Endothelial cell of umbilical vein (primary cell): ENCODE measurements at regions not wholly inside any gene's neighbourhood (a gene's known extent, or its start where the extent isn't known, plus 50 kb on each side); places are given as distances from the start of the nearest gene placed in this dataset.

ENCODE experiments used
- BruUV-seq: library from RNA; stranded (reverse); fragments of 400-500 nt; replicated peaks from 2 replicates; lab custom pipeline; 2021; lab: Mats Ljungman, UMichigan
- CTCF ChIA-PET: fragments of 300-600, 350-600 bp; sonication (Branson Sonifier 250); formaldehyde crosslinking; loops from one replicate; lab custom pipeline; 2021; ENCODE audit warnings: antibody characterized with exemption, inconsistent platforms; lab: Charles Lee
- POLR2A ChIA-PET: fragments of 300-600, 350-600 bp; sonication (Branson Sonifier 250); formaldehyde crosslinking; loops from one replicate; lab custom pipeline; 2021; ENCODE audit warnings: antibody characterized with exemption, inconsistent platforms; lab: Charles Lee
- DNase-seq: peaks from one replicate; pipeline ENCODE4 v3.0.0-alpha.2; 2011; ENCODE audit warnings: low read depth, low spot score
- FAIRE-seq: peaks from 2 replicates; lab custom pipeline; 2011; peaks lifted over from hg19 to GRCh38; lab: Jason Lieb, UNC
- H2AFZ ChIP-seq: 2 replicates; pipeline ENCODE4 v1.6.0; 2012; ENCODE audit warnings: low read depth, low read length, control low read depth, inconsistent platforms
- H3K27ac ChIP-seq: 2 replicates; pipeline ENCODE4 v1.5.1; 2011; ENCODE audit warnings: low read depth, mild to moderate bottlenecking, control low read depth, low read length, moderate library complexity; ENCODE audit not compliant: insufficient read depth
- H3K27me3 ChIP-seq, 2 experiments: 2 replicates each; pipeline versions ENCODE4 v1.6.0 to v1.6.1; 2011; ENCODE audit warnings: low read length in 2 of 2, mixed read lengths in 1 of 2; ENCODE audit not compliant: control insufficient read depth in 2 of 2, insufficient read depth in 2 of 2
- H3K36me3 ChIP-seq, 2 experiments: 2 replicates in 1 of 2; 3 replicates in 1 of 2; pipeline ENCODE4 v1.5.1; 2011; ENCODE audit warnings: low read length in 2 of 2, mild to moderate bottlenecking in 1 of 2, moderate library complexity in 1 of 2; ENCODE audit not compliant: control insufficient read depth in 2 of 2, insufficient read depth in 2 of 2; ENCODE audit errors: extremely low read depth in 1 of 2
- H3K4me1 ChIP-seq: 3 replicates; pipeline ENCODE4 v1.5.1; 2011; ENCODE audit warnings: mild to moderate bottlenecking, low read length; ENCODE audit not compliant: control insufficient read depth, insufficient read depth; ENCODE audit errors: extremely low read depth
- H3K4me2 ChIP-seq: 2 replicates; pipeline ENCODE4 v1.6.1; 2011; ENCODE audit warnings: low read length, control low read depth, mixed read lengths; ENCODE audit not compliant: insufficient read depth
- H3K4me3 ChIP-seq, 3 experiments: fragments of 200-600 bp in 1 of 3; sonication (generic), shearing (Covaris generic) in 1 of 3; replicated peaks in 1 of 3; 2 replicates each; pipeline ENCODE4 v1.5.1; 2011 to 2016; ENCODE audit warnings: control low read depth in 3 of 3, low read length in 3 of 3, mild to moderate bottlenecking in 2 of 3, inconsistent platforms in 1 of 3, low read depth in 1 of 3, moderate library complexity in 1 of 3; ENCODE audit not compliant: insufficient read depth in 1 of 3
- H3K79me2 ChIP-seq: 2 replicates; pipeline ENCODE4 v1.6.0; 2012; ENCODE audit warnings: low read length, inconsistent platforms; ENCODE audit not compliant: control insufficient read depth, insufficient read depth
- H3K9ac ChIP-seq: replicated peaks from 2 replicates; pipeline ENCODE3; 2011; ENCODE audit warnings: low read length, control low read depth; ENCODE audit not compliant: insufficient read depth; ENCODE audit errors: extremely low read depth
- H3K9me1 ChIP-seq: replicated peaks from 3 replicates; pipeline ENCODE4 v1.6.0; 2011; ENCODE audit warnings: mild to moderate bottlenecking, low read length; ENCODE audit not compliant: control insufficient read depth, insufficient read depth; ENCODE audit errors: extremely low read depth
- H3K9me3 ChIP-seq: replicated peaks from 2 replicates; pipeline ENCODE4 v1.5.1; 2012; ENCODE audit warnings: low read length, inconsistent platforms; ENCODE audit not compliant: control insufficient read depth, insufficient read depth
- H4K20me1 ChIP-seq: replicated peaks from 2 replicates; pipeline ENCODE3; 2011; ENCODE audit warnings: mild to moderate bottlenecking, low read length; ENCODE audit not compliant: control insufficient read depth, insufficient read depth; ENCODE audit errors: extremely low read depth
- CTCF ChIP-seq, 2 donors: IDR thresholded peaks; 1 replicate in 1 of 2; 2 replicates in 1 of 2; pipeline ENCODE4 v1.5.1; 2011; ENCODE audit warnings: low read length in 2 of 2, mild to moderate bottlenecking in 2 of 2, moderate library complexity in 2 of 2, control low read depth in 1 of 2, inconsistent platforms in 1 of 2, low read depth in 1 of 2; ENCODE audit not compliant: insufficient read depth in 1 of 2; ENCODE audit errors: extremely low read depth in 1 of 2
- EZH2 ChIP-seq: IDR thresholded peaks from 2 replicates; pipeline ENCODE4 v1.6.1; 2012; ENCODE audit warnings: borderline replicate concordance, low read depth, mild to moderate bottlenecking, moderate library complexity, low read length, inconsistent platforms; ENCODE audit not compliant: severe bottlenecking
- FOS ChIP-seq: IDR thresholded peaks from 2 replicates; pipeline ENCODE4 v1.6.1; 2011; ENCODE audit warnings: mild to moderate bottlenecking, low read length, moderate library complexity, borderline replicate concordance; ENCODE audit not compliant: insufficient read depth
- GATA2 ChIP-seq: IDR thresholded peaks from 2 replicates; pipeline ENCODE4 v1.7.0; 2011; ENCODE audit warnings: low read depth, mild to moderate bottlenecking, moderate library complexity, mixed read lengths, low read length; ENCODE audit not compliant: insufficient read length, insufficient read depth
- JUN ChIP-seq: IDR thresholded peaks from 2 replicates; pipeline ENCODE4 v1.6.1; 2011; ENCODE audit warnings: borderline replicate concordance, low read depth; ENCODE audit not compliant: insufficient read length, insufficient read depth
- MAX ChIP-seq: IDR thresholded peaks from 2 replicates; pipeline ENCODE4 v1.6.1; 2011; ENCODE audit not compliant: insufficient read depth, insufficient read length
- MYC ChIP-seq: IDR thresholded peaks from one replicate; pipeline ENCODE4 v1.6.1; 2011; ENCODE audit warnings: mild to moderate bottlenecking, low read depth, low read length
- POLR2A ChIP-seq: IDR thresholded peaks from 2 replicates; pipeline ENCODE4 v1.6.1; 2012; ENCODE audit warnings: low read depth, mild to moderate bottlenecking, control low read depth, low read length
- POLR2AphosphoS5 ChIP-seq: IDR thresholded peaks from 2 replicates; pipeline ENCODE4 v1.6.1; 2012; ENCODE audit warnings: low read depth, mild to moderate bottlenecking, control low read depth, low read length, moderate library complexity; ENCODE audit not compliant: insufficient read depth
- dilution Hi-C: fragments of 300-500 bp; cut with MboI; formaldehyde crosslinking; loops from one replicate; pipeline ENCODE4 v1.15.0; 2019; ENCODE audit warnings: low sequenced_read_pairs; ENCODE audit not compliant: extremely low pct_ligation_motif_present
- intact Hi-C: fragments of 100-400 bp; cut with micrococcal nuclease; formaldehyde crosslinking; loops from one replicate; pipeline ENCODE4 v1.10.0; 2022

DNA sequence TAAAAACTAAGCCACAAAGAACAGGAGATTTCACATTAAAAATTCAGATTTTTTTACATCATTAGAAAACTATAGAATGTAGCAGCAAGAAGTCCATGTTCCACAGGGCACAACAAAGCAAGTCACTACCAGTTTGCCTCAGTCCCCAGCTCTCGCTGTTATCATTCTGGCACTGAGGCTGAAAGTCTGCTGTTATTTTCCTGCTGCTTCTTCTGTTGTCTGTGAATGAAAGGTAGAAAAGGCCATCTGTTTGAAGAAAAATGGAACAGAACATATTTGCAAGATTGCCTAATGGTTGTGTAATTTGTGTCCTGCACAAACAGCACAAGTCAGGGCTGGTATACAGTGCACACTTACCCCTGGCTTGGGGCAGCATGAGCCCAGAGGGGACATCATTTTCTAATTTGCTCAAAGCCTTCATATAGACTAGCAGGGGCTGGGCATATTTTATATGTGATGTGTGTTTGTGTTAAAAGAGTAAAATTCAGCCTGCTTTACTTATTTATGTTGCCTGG lies 105.6 kb upstream of the COG2 start:
- BruUV-seq, result no TSS peak
- FAIRE-seq (no peak), DNase-seq (no peak)
- ChIA-PET CTCF (no interaction called here), POLR2A (no interaction called here)
- no peak for TF ChIP-seq EZH2
- no peak for TF ChIP-seq GATA2
- TF ChIP-seq JUN, result no peak
- TF ChIP-seq CTCF (IDR thresholded peaks at IDR 0.05; ENCODE audit: extremely low read depth in 1 of 2, insufficient read depth in 1 of 2, low read depth in 1 of 2, low read length in 2 of 2), result no peak
- TF ChIP-seq MYC, result no peak
- TF ChIP-seq POLR2A, result no peak
- no peak for TF ChIP-seq MAX
- TF ChIP-seq POLR2AphosphoS5, result no peak
- no peak for TF ChIP-seq FOS
- Histone ChIP-seq H3K4me2 (no peak overlapping the region), H2AFZ (no peak overlapping the region), H3K9me3 (no peaks in the 10 kb centered on the region), H3K4me1 (no peaks in the 10 kb centered on the region), H3K9ac (no peak overlapping the region), H3K36me3 (no peaks in the 10 kb centered on the region), H3K79me2 (no peaks in the 10 kb centered on the region), H3K27me3 (no peaks in the 10 kb centered on the region), H3K27ac (no peak overlapping the region), H3K4me3 (no peak overlapping the region), H4K20me1 (no peaks in the 10 kb centered on the region), H3K9me1 (no peaks in the 10 kb centered on the region)
- dilution Hi-C loops, result no loop called here
- intact Hi-C loops, result no loop called here
